Nephron (organoid): ENCODE measurements at regions not wholly inside any gene's neighbourhood (a gene's known extent, or its start where the extent isn't known, plus 50 kb on each side); places are given as distances from the start of the nearest gene placed in this dataset.

ENCODE experiments used
- H3K27ac Mint-ChIP-seq, 3 experiments: 2 replicates each; pipeline ENCODE4 v1.8.0; 2020; ENCODE audit warnings: mixed read lengths in 3 of 3, mild to moderate bottlenecking in 2 of 3, moderate library complexity in 1 of 3
- H3K27me3 Mint-ChIP-seq: 2 replicates; pipeline ENCODE4 v1.8.0; 2021; ENCODE audit warnings: low read depth, mild to moderate bottlenecking, moderate library complexity, mixed read lengths
- H3K36me3 Mint-ChIP-seq: 2 replicates; pipeline ENCODE4 v1.8.0; 2020; ENCODE audit warnings: low read depth, mixed read lengths
- H3K4me1 Mint-ChIP-seq: 2 replicates; pipeline ENCODE4 v1.8.0; 2020; ENCODE audit warnings: mixed read lengths
- H3K4me3 Mint-ChIP-seq, 3 experiments: 2 replicates each; pipeline ENCODE4 v1.8.0; 2020; ENCODE audit warnings: mild to moderate bottlenecking in 3 of 3, mixed read lengths in 3 of 3, moderate library complexity in 2 of 3
- H3K9me3 Mint-ChIP-seq: 2 replicates; pipeline ENCODE4 v1.8.0; 2020; ENCODE audit warnings: mixed read lengths
- CTCF ChIP-seq, 3 experiments: fragments of 200-600 bp; sonication (generic); IDR thresholded peaks; one replicate each; pipeline ENCODE4 v1.5.0; 2021; ENCODE audit warnings: antibody characterized with exemption in 3 of 3; ENCODE audit not compliant: unreplicated experiment in 3 of 3

DNA sequence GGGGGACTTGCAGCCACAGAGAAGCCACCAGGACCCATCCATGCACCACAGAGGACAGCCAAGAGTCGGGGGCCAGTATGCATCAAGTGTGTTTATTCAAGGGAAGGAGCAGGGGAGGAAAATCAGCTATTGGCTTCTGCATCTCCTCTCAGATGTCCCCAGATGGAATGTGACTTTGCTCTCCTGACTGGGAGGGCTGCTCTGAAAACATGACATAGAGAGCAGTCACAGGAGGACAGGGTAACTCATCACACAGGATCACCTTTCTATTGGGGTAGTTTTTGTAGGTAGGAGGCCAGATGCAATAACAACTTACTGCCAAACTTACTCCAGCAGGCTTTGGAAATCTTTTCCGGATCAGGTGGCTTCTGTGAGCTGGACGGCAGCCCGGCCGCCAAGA is 121.0 kb upstream of the OPCML start:
- Mint-ChIP-seq H3K4me1 (no peaks in the 10 kb centered on the region), H3K4me3 (no peak overlapping the region), H3K36me3 (no peaks in the 10 kb centered on the region), H3K27ac (no peak overlapping the region), H3K27me3 (peaks cover 60% of the 10 kb centered on the region), H3K9me3 (peaks cover 2% of the 10 kb centered on the region)
- TF ChIP-seq CTCF (IDR thresholded peaks at IDR 0.05; ENCODE audit: unreplicated experiment in 3 of 3) = no peak

DNA sequence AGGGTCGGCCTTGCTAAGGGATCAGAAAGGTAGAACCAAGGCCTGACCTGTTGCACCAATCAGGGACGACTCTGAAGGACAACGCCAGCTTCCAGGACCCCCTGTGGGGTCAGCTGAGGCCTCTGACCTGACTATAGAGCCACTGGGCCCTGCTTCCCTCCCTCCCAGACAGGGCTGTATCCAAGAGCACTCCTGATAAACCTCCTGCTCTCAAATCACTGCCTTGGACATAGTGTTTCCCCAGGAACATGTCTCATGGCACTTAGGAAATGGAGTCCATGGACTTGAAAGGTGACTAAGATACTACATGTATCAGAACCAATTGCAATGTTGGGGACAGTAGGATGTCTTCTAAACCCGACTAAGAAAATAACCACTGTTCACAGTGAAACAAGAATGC is 117.8 kb upstream of the OPCML start:
- Mint-ChIP-seq H3K27me3 (peaks cover 39% of the 10 kb centered on the region), H3K4me1 (no peaks in the 10 kb centered on the region), H3K9me3 (no peaks in the 10 kb centered on the region), H3K4me3 (no peak overlapping the region), H3K36me3 (no peaks in the 10 kb centered on the region), H3K27ac (no peak overlapping the region)
- no peak for TF ChIP-seq CTCF (IDR thresholded peaks at IDR 0.05; ENCODE audit: unreplicated experiment in 3 of 3)

DNA sequence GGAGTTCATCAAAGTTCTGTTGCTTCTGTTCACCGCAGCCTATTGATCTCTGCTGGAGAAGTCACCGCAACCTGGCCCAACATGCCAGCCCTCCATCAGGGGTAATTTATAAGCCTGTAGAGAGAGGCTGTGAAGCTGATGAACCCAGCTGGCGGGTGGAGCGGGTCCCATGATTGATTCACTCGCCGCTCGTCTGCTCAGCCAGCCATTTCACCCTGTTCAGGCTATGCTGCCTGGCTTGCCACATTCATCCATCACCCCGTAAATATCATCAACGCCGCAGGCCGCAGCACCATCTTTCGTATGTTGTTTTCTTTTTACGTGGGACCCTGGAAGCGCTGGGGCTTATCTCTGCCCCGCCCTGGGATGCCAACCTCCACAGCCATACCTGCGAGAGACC is 116.7 kb upstream of the OPCML start:
- no peaks in the 10 kb centered on the region for H3K9me3 Mint-ChIP-seq
- no peak overlapping the region for H3K4me3 Mint-ChIP-seq
- H3K36me3 Mint-ChIP-seq = no peaks in the 10 kb centered on the region
- peaks cover 29% of the 10 kb centered on the region for H3K27me3 Mint-ChIP-seq
- no peak for TF ChIP-seq CTCF (IDR thresholded peaks at IDR 0.05; ENCODE audit: unreplicated experiment in 3 of 3)
- H3K4me1 Mint-ChIP-seq = no peaks in the 10 kb centered on the region
- H3K27ac Mint-ChIP-seq = no peak overlapping the region

- peaks cover 6% of the 10 kb centered on the region for H3K9me3 Mint-ChIP-seq
- no peak for TF ChIP-seq CTCF (IDR thresholded peaks at IDR 0.05; ENCODE audit: unreplicated experiment in 3 of 3)
- no peaks in the 10 kb centered on the region for H3K4me1 Mint-ChIP-seq
- no peak overlapping the region for H3K27ac Mint-ChIP-seq
- no peak overlapping the region for H3K4me3 Mint-ChIP-seq
- H3K36me3 Mint-ChIP-seq = no peaks in the 10 kb centered on the region
- H3K27me3 Mint-ChIP-seq = peaks cover 18% of the 10 kb centered on the region
These were observed 107.1 kb upstream of the OPCML start for GRCh38 chr11:133639408-133639807.

DNA sequence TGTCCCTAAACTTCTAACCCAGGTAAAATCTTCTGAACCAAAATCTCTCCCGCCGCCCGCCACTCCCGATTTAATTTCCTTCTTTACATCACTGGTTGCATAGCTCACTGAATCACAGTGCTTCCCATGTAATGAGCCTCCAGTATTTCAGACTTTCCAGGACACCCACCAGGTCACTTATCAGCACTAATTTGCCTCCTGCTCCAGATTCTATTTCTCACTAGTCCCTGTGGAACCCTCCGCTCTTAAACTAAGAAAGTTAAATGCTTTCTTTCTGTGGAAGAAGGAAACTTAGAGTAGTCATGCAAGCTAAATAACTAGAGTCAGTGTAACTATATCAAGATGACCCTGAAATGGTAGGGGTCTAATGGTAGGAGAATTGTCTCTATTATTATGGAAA is 106.6 kb upstream of the OPCML start:
- peaks cover 23% of the 10 kb centered on the region for H3K27me3 Mint-ChIP-seq
- peaks cover 6% of the 10 kb centered on the region for H3K9me3 Mint-ChIP-seq
- no peak overlapping the region for H3K27ac Mint-ChIP-seq
- no peak for TF ChIP-seq CTCF (IDR thresholded peaks at IDR 0.05; ENCODE audit: unreplicated experiment in 3 of 3)
- H3K4me3 Mint-ChIP-seq = no peak overlapping the region
- H3K4me1 Mint-ChIP-seq = no peaks in the 10 kb centered on the region
- H3K36me3 Mint-ChIP-seq = no peaks in the 10 kb centered on the region

DNA sequence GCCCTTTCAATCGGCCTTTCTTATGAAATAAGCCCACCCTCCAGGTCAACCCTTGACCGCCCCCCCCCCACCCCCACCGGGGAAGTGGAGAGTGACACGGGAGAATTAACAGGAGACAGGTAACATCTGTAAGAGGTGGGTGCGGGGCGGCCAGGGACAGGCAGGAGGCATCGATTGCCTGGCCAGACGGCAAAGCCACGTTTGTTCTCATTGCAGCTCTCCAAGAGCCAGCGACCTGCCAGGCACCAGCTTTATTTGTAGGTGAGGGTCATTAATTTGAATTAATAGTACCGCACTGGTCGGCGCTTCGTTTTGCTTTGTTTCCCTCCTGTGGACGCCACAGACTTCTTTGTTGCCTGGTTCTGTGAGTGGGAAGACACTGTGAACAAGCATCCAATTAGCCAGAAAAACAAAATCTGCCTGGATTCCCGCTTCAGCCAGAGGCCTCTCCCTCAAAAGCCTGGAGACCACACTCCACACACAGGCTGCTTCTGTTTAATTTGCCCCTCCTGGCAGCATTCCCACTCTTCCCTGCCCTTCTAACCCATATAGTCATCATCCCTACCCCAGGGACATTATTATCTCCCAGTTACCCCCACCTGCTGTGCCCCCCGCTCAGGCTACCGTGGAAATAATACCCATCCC is 104.5 kb upstream of the OPCML start:
- Mint-ChIP-seq H3K27ac (no peak overlapping the region), H3K4me1 (no peaks in the 10 kb centered on the region), H3K9me3 (peaks cover 3% of the 10 kb centered on the region), H3K4me3 (no peak overlapping the region), H3K27me3 (peaks cover 29% of the 10 kb centered on the region), H3K36me3 (no peaks in the 10 kb centered on the region)
- no peak for TF ChIP-seq CTCF (IDR thresholded peaks at IDR 0.05; ENCODE audit: unreplicated experiment in 3 of 3)
